ENCODE measurements at regions not wholly inside any gene's neighbourhood (a gene's known extent, or its start where the extent isn't known, plus 50 kb on each side); places are given as distances from the start of the nearest gene placed in this dataset.

DNA sequence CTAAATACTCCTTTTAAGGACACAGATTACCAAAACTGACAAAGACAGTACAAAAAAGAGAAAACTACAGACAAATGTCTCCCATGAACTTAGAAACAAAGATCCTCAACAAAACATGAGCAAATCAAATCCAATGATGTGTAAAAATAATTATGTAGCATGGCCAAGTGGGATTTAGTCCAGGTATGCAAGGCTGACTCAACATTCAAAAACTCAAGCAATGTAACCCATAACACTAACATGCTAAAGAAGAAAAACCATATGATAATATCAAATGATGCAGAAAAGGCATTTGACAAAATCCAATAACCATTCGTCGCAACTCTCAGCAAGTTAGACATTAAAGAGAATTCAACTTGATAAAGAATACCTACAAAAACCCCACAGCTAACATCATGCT lies 239.0 kb upstream of the KLHL29 start:
- H3K4me2 ChIP-seq: no peak overlapping the region
- H3K4me3 ChIP-seq: no peak overlapping the region
- H3K27ac ChIP-seq: no peak overlapping the region
- no peak for TF ChIP-seq Cebpa-rat (IDR thresholded peaks at IDR 0.05)
- H4K20me1 ChIP-seq: no peaks in the 10 kb centered on the region
- no peaks in the 10 kb centered on the region for H3K27me3 ChIP-seq
- H3K9me3 ChIP-seq (replicated peaks in 1 of 11): no peaks in the 10 kb centered on the region
- no peaks in the 10 kb centered on the region for H3K36me3 ChIP-seq
- H3K4me1 ChIP-seq: no peaks in the 10 kb centered on the region
- H3K9ac ChIP-seq: no peak overlapping the region

DNA sequence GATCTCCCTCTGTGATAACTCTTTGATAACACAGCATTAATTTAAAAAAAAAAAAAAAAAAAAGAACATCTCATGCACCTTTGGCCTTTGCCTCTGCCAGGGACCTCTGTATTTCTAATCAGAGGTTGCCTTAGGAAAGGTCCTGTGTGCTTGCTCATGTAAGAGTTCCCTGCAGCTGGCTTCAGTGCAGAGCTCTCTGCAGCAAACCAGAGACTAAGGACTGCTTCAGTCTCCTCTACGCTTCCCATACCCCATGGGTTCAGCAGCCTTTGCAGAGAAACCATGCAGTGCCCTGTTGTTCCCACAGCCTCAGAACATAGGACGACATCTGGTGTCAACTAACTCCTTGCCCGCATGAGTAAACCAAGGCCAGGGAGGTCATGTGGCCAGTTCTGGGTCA lies 236.6 kb upstream of the KLHL29 start:
- Histone ChIP-seq H3K36me3 (no peaks in the 10 kb centered on the region), H3K9me3 (replicated peaks in 1 of 11) (no peaks in the 10 kb centered on the region)
- TF ChIP-seq Cebpa-rat (IDR thresholded peaks at IDR 0.05): no peak

DNA sequence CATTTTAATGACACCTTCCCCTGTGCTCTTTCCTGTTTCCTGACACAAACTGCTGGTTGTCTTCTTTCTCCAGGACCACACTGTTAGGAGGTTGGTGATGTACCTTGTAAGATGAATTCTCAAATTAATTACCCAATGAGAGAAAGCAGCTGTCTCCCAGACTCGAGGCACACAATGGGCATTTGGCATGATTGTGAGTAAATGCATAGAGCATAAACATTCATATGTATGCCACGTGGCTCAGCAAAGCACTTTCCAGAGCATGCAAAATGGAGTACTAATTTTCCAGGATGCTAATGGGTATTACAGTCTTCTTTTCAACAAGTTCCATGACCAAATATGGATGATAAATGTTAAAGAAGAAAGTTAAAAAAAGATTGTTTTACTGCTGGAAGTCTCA lies 235.2 kb upstream of the KLHL29 start:
- Histone ChIP-seq H3K4me3 (no peak overlapping the region), H3K36me3 (no peaks in the 10 kb centered on the region), H3K9me3 (replicated peaks in 1 of 11) (no peaks in the 10 kb centered on the region), H3K4me1 (no peaks in the 10 kb centered on the region), H3K9ac (no peak overlapping the region), H3K27me3 (no peaks in the 10 kb centered on the region), H3K4me2 (no peak overlapping the region), H3K27ac (no peak overlapping the region), H4K20me1 (no peaks in the 10 kb centered on the region)
- TF ChIP-seq Cebpa-rat (IDR thresholded peaks at IDR 0.05): no peak

More for the DNA sequence above, 236.6 kb upstream of the KLHL29 start:
- no peaks in the 10 kb centered on the region for H4K20me1 ChIP-seq
- no peak overlapping the region for H3K9ac ChIP-seq
- no peak overlapping the region for H3K4me3 ChIP-seq
- H3K27ac ChIP-seq: no peak overlapping the region
- no peaks in the 10 kb centered on the region for H3K27me3 ChIP-seq
- H3K4me2 ChIP-seq: no peak overlapping the region
- no peaks in the 10 kb centered on the region for H3K4me1 ChIP-seq

DNA sequence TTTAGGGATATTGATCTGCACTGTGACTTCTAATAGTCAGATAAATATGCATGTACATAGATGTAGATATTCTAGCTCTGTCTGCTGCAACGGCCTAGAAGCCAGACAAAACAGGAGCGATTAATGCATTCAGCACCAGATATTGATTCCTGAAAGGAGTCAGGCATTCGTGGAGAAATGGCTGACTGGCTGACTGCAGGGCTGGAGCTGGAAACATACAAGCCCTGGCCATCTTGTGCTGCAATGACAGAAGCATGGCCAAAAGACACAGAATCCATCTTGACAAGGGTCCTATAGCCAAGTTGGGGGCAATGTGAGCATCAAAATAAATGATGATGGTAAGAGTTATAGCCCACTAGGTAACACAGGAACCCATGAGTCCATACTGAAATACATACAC lies 231.5 kb upstream of the KLHL29 start:
- no peak overlapping the region for H3K4me2 ChIP-seq
- H3K36me3 ChIP-seq: no peaks in the 10 kb centered on the region
- no peak for TF ChIP-seq Cebpa-rat (IDR thresholded peaks at IDR 0.05)
- no peak overlapping the region for H3K9ac ChIP-seq
- H3K27ac ChIP-seq: no peak overlapping the region
- no peaks in the 10 kb centered on the region for H3K4me1 ChIP-seq
- H3K27me3 ChIP-seq: no peaks in the 10 kb centered on the region
- no peaks in the 10 kb centered on the region for H3K9me3 ChIP-seq (replicated peaks in 1 of 11)
- no peaks in the 10 kb centered on the region for H4K20me1 ChIP-seq
- H3K4me3 ChIP-seq: no peak overlapping the region

DNA sequence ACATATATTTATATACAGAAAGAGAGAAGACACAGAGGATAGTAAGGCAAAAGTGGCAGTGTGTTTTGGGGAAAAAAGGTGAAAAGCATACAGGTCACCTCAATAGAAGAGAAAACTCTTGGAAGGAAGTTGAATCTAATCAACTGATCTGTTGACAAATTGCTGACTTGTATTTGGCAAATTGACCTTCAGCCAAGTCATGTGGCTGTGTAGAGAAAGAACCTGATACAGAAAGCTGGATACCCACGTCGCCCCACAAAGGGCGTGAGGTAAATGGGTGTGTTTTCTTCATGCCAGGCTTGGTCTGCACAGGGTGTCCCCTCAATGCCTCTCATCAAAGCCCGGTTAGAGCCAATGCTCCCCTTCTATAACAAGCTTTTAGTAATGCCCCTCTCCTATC lies 230.0 kb upstream of the KLHL29 start:
- no peaks in the 10 kb centered on the region for H3K27me3 ChIP-seq
- TF ChIP-seq Cebpa-rat (IDR thresholded peaks at IDR 0.05): no peak
- H3K4me3 ChIP-seq: no peak overlapping the region
- no peak overlapping the region for H3K27ac ChIP-seq
- H3K4me2 ChIP-seq: no peak overlapping the region
- no peaks in the 10 kb centered on the region for H3K9me3 ChIP-seq (replicated peaks in 1 of 11)
- no peak overlapping the region for H3K9ac ChIP-seq
- no peaks in the 10 kb centered on the region for H4K20me1 ChIP-seq
- H3K4me1 ChIP-seq: no peaks in the 10 kb centered on the region
- H3K36me3 ChIP-seq: no peaks in the 10 kb centered on the region

DNA sequence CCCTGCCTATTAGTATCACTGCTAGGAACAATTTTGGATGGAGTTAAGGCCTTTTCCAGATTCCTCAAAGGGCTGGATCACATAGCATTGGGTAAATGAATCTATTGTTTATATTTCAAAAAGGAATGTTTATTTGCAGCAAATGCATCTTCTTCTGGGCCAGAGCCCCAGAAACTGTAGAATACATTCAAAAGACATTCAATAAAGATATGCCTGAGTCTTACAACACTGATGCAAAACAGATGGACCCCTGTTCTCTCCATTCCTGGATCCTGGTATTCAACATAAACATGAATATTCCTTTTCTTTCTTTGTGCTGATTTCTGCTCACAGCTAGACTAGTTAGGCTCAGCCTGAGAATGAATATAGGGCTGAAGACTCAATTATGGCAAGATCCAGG lies 227.2 kb upstream of the KLHL29 start:
- Histone ChIP-seq H4K20me1 (no peaks in the 10 kb centered on the region), H3K36me3 (no peaks in the 10 kb centered on the region), H3K9me3 (replicated peaks in 1 of 11) (no peaks in the 10 kb centered on the region), H3K27me3 (no peaks in the 10 kb centered on the region), H3K4me1 (no peaks in the 10 kb centered on the region), H3K27ac (no peak overlapping the region), H3K9ac (no peak overlapping the region), H3K4me3 (no peak overlapping the region), H3K4me2 (no peak overlapping the region)
- TF ChIP-seq Cebpa-rat (IDR thresholded peaks at IDR 0.05): no peak

DNA sequence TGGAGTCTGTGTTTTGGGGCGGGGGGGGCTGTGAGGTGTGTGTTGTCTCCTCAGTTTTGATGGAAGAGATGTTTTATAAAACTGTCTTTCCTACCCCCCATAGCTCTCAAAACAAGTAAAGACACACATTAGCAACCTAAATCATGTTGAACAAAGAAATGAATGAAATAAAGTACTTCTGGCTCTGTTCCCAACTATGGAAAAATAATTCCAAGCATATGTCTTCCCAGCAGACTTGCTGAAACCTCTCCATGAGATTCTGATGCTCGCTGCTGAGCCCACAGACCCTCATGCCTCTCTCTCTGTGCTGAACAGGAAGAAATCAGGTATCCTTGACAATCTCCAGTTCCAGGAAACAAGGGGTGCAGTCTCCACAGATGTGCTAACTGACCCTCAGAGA lies 226.7 kb upstream of the KLHL29 start:
- Histone ChIP-seq H3K27me3 (no peaks in the 10 kb centered on the region), H3K9me3 (replicated peaks in 1 of 11) (no peaks in the 10 kb centered on the region), H3K36me3 (no peaks in the 10 kb centered on the region), H3K4me3 (no peak overlapping the region), H3K9ac (no peak overlapping the region), H3K27ac (no peak overlapping the region), H3K4me2 (no peak overlapping the region), H3K4me1 (no peaks in the 10 kb centered on the region), H4K20me1 (no peaks in the 10 kb centered on the region)
- TF ChIP-seq Cebpa-rat (IDR thresholded peaks at IDR 0.05): no peak

DNA sequence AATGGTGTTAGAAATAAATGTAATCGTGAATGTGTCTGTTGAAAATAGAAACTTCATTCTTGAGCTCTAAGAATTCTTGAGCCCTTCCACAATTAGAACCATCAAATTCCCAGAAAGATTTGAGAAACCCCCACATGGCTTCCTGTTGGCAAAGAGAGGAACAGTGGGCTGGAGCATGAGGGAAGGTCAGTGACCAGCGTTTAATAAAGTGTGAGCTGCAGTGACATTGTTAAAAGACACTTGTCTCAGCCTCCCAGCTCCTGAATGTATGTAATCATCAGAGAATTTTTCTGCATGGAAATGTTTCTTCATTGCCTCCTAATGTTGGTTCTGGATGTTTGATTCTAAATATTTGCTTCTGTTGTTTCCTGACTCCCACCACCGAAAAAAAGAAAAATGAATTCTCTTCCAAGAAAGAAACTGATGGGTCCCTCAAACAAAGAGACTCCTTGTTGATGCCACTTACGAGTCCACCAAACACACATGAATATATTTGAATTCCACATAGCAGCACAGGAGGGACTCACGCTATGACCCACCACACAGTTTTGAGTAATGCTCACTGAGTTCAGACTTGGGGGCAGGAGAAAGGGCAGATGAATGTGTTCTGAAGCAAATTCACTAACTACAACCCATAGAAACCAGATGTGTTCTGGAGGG lies 225.1 kb upstream of the KLHL29 start:
- H3K4me2 ChIP-seq: no peak overlapping the region
- no peak overlapping the region for H3K9ac ChIP-seq
- H4K20me1 ChIP-seq: no peaks in the 10 kb centered on the region
- TF ChIP-seq Cebpa-rat (IDR thresholded peaks at IDR 0.05): no peak
- no peaks in the 10 kb centered on the region for H3K4me1 ChIP-seq
- no peaks in the 10 kb centered on the region for H3K27me3 ChIP-seq
- H3K9me3 ChIP-seq (replicated peaks in 1 of 11): no peaks in the 10 kb centered on the region
- no peak overlapping the region for H3K27ac ChIP-seq
- H3K4me3 ChIP-seq: no peak overlapping the region
- H3K36me3 ChIP-seq: no peaks in the 10 kb centered on the region

DNA sequence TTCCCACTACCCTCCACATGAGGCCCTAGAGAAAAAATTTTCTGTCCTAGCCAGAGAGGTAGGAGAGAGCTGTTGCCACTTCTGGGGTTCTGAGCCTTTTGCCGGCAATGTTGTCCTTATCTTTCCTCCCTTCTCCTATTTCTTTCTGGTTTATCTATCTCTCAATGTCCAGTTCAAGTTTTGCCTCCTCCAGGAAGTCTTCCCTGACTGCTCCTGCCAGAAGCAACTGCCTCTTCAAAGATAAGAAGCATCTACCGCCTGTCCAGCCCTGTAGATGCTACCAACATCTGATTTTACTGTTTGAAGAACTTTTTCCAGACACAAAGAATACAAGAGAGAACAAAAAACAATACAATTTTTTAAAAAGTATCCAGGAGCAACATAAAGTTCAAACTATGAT lies 220.8 kb upstream of the KLHL29 start:
- no peak overlapping the region for H3K4me3 ChIP-seq
- H3K9ac ChIP-seq: no peak overlapping the region
- no peak overlapping the region for H3K27ac ChIP-seq
- no peaks in the 10 kb centered on the region for H3K9me3 ChIP-seq (replicated peaks in 1 of 11)
- TF ChIP-seq Cebpa-rat (IDR thresholded peaks at IDR 0.05): no peak
- no peaks in the 10 kb centered on the region for H3K27me3 ChIP-seq
- no peaks in the 10 kb centered on the region for H3K36me3 ChIP-seq
- peaks cover 0 to 4% (median 0%) of the 10 kb centered on the region in 10 experiments; a peak in 1 of 20 replicates for H3K4me1 ChIP-seq
- H3K4me2 ChIP-seq: no peak overlapping the region
- no peaks in the 10 kb centered on the region for H4K20me1 ChIP-seq

DNA sequence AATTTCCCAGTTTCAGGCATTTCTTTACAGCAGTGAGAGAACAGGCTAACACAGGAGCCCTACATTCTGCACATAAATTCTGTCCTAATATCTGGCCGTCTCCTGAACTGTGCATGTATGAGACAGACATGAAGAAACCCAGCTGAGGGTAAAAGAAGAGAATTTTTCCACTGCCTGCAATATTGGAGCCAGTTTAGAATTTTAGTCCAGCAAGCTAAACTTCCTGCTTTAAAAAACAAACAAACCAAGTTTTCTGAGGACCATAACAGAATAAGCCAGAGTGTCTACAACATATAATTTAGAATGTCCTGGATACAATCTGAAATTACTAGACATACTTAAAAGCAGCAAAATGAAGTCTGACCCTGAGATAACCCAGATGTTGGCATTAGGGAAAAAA lies 215.1 kb upstream of the KLHL29 start:
- Histone ChIP-seq H3K9me3 (replicated peaks in 1 of 11) (peaks cover 0 to 4% (median 0%) of the 10 kb centered on the region in 11 experiments; a peak in 1 of 22 replicates), H3K4me1 (peaks cover 0 to 4% (median 0%) of the 10 kb centered on the region in 10 experiments; a peak in 1 of 20 replicates), H4K20me1 (no peaks in the 10 kb centered on the region), H3K4me3 (no peak overlapping the region), H3K27ac (no peak overlapping the region), H3K27me3 (no peaks in the 10 kb centered on the region), H3K4me2 (no peak overlapping the region), H3K9ac (no peak overlapping the region), H3K36me3 (no peaks in the 10 kb centered on the region)
- TF ChIP-seq Cebpa-rat (IDR thresholded peaks at IDR 0.05): no peak
